ENCODE measurements at regions not wholly inside any gene's neighbourhood (a gene's known extent, or its start where the extent isn't known, plus 50 kb on each side); places are given as distances from the start of the nearest gene placed in this dataset.

GRCh38 chr2:220224691-220225543, 597.5 kb downstream of the SLC4A3 start:
- peak; percentile 95 for DNase-seq (ENCODE audit: low read depth)

- DNase-seq (ENCODE audit: low read depth), result peak; percentile 41
Measured at GRCh38 chr2:220226076-220226475, 598.6 kb downstream of the SLC4A3 start.

GRCh38 chr2:220226546-220226945, 599.1 kb downstream of the SLC4A3 start:
- peak; percentile 65 for DNase-seq (ENCODE audit: low read depth)

DNA sequence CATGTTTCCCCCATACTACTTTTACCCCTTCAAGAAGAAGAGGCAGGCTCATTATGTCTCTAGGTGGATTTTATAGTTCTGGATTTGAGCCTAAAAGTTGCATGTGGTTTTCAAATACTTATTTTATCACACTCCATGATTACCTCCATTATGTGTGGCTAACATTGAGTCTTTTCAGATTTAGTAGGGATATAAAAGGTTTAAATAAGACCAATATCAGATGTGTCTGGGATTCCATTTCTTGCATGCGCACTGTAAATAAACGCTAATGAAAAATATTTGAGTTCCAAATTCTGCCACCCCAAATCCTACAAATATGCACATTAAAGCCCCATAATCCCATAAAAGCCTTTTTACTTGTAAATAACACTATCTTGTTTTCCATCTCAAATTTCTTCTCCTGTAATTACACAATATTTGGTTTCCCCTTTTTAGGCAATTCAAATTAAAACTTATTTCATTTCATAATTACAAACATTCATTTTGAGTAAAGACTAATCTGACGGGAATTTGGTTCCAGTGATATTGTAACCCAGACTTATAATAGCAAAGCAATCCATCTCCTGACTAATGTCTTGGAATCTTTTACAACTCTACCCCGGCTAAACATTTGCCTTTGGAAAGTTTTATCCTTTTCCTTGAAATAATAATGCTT, 600.0 kb downstream of the SLC4A3 start:
- peak; percentile 95 for DNase-seq (ENCODE audit: low read depth)

DNA sequence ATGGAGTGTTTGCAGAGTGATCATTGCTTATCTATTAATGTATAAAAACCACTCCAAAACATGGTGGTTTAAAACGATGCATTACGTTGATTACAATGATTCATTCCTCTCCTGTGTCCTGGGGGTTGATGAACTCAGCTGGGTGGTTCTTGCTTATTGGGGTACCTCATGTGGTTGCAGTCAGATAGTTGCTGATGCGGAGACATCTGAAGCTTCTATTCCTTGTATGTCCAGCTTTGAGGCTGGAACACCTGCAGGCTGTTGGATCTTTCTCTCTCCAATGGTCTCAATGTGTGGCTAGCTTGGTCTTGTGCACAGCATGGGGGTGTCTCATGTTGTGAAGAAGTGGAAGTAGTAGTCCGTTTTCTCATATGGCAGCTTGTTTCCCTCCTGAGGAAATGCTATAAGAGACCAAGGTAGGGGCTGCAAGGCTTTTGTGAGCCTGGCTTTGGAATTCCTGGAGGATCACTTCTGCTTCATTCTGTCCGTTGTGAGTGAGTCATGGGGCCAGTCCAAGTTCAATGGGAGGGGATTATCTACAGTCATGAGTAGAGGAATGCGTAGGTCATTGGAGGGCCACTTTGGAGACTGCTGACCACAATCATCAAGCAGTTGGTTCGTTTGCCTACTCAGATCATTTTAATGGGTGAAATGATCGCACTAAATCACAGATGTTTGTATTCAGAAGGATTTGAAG, 601.0 kb downstream of the SLC4A3 start:
- DNase-seq (ENCODE audit: low read depth), result peak; percentile 99

DNA sequence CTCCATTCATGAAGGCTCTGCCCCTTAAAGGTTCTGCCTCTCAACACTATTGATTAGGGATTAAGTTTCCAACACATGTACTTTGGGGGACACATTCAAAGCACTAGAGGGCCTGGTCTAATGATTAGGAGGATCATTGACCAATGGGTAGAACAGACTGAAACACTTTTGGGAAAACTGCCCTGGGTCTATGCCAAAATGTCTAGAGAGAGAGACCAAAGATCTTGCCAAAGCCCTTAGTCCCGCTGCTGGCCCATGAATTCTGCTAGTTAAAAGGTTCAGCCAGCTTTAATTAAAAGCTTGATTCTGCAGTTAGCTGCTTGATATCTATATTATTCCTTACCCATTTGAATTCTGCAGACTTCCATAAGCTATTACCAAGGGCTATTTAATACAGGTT, 613.2 kb downstream of the SLC4A3 start:
- DNase-seq (ENCODE audit: low read depth), result no peak

- peak; percentile 24 for DNase-seq (ENCODE audit: low read depth)
Measured at GRCh38 chr2:220241423-220241822, 614.0 kb downstream of the SLC4A3 start.

- DNase-seq (ENCODE audit: low read depth), result peak; percentile 3
Measured at GRCh38 chr2:220243571-220243970, 616.1 kb downstream of the SLC4A3 start.

GRCh38 chr2:220246386-220246785, 619.0 kb downstream of the SLC4A3 start:
- no peak for DNase-seq (ENCODE audit: low read depth)

DNA sequence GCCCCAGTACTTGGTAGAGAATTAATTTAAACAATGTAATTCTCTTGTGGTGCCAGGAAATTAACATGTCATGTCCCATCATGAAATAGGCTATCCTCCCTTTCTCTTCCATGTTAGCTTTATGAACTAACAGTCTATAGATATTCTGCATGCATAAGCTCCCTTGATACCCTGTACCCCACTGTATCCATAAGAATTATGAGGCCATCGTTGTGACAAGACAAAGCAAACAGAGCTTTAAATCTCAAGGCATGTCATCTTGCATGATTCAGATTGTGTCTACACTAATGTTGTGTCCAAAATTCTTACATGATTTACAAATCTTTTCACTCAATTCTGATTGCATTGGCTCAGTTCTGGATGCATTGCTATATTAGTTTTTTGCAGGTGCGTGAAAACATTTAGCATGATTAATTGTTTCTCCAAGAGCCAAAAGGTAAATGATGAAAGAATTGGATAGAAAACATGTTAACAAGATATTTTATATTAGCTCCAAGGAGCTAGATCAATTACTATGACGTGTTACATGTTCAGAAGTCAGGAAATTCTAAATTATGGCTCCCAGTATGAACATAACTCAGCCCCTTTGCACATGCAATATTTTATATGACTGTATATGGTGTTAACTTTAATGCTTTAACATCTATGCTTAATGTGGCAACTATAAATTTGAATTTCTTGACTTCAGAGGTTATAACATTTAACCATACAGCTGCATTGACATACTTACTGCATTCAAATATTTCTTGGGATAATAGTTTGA, 620.3 kb downstream of the SLC4A3 start:
- DNase-seq (ENCODE audit: low read depth), result no peak

DNA sequence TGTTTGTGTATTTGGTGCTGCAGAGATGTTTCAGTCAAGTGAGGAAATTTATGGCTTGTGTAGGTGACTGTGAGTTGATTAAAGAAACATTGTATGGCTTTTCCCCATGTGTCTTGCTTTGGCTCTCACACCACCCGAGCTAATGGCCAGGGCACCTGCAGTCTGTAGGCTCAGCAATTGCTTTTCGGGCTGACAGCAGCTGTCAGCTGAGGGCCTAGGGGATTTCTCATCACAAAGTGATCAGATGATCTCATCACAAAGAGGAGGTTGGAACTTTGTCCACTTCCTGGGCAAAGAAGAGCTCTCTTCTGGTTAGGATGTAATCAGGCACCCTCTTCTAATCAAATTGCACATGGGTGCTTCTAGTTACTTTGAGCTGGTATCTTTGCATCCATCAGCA, 632.2 kb downstream of the SLC4A3 start:
- DNase-seq (ENCODE audit: low read depth), result no peak

DNA sequence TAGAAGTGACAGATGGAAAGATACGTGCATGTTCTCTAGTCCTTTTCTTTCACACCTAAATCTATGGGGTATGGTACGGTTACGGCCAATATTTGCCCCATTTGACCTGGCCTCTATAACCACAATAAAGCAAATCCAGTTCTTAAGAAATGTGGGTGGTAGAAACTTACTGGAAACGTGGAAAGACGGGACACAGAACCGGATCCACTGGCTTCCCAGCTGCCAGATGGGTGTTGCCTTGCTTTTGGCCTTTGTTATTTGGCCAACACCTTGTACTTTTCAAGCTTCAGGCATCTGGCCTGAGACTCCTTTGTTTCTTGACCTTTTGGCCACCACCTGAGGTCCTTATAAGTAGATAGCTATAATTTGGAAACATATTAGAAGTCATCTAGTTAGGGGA, 635.9 kb downstream of the SLC4A3 start:
- DNase-seq (ENCODE audit: low read depth), result no peak

- no peak for DNase-seq (ENCODE audit: low read depth)
Measured at GRCh38 chr2:220269367-220269766, 641.9 kb downstream of the SLC4A3 start.

- DNase-seq (ENCODE audit: low read depth), result no peak
Measured at GRCh38 chr2:220270481-220271070, 643.1 kb downstream of the SLC4A3 start.

GRCh38 chr2:220272656-220273055, 645.2 kb downstream of the SLC4A3 start:
- DNase-seq (ENCODE audit: low read depth), result no peak

- DNase-seq (ENCODE audit: low read depth), result no peak
Measured at GRCh38 chr2:220273082-220273481, 645.7 kb downstream of the SLC4A3 start.

- DNase-seq (ENCODE audit: low read depth), result no peak
Measured at GRCh38 chr2:220275454-220275853, 648.0 kb downstream of the SLC4A3 start.

GRCh38 chr2:220276741-220277444, 649.5 kb downstream of the SLC4A3 start:
- peak; percentile 86 for DNase-seq (ENCODE audit: low read depth)

DNA sequence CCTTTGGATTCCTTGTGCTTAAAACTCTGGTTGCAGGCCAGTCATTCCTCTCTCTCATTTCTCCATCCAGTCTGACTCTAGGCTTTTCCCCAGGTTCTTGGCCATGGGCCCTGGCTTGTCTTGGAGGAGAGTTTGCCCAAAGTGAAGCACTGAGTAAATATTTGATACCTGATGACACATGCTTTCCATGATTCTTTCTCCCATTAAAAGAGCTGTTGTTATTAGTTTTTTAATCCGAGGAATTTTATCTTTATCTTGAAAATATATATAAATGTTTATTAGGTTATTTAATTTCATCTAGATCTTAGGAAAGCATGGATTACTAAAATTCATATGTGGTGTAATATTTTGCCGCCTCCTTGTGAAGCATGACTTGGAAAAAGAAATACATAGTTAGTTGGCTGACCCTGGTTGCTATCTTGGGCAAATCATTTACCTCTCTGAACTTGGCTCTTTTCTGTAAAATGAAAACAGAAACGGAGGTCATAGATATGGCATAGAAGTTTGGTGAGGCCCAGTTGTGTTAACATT, 650.1 kb downstream of the SLC4A3 start:
- peak; percentile 84 for DNase-seq (ENCODE audit: low read depth)

- DNase-seq (ENCODE audit: low read depth), result no peak
Measured at GRCh38 chr2:220278022-220278421, 650.6 kb downstream of the SLC4A3 start.

- DNase-seq (ENCODE audit: low read depth), result peak; percentile 99
Measured at GRCh38 chr2:220279372-220279771, 651.9 kb downstream of the SLC4A3 start.

Data from amniotic epithelial cell (primary cell).